GM12878 (cell line): ENCODE measurements at regions not wholly inside any gene's neighbourhood (a gene's known extent, or its start where the extent isn't known, plus 50 kb on each side); places are given as distances from the start of the nearest gene placed in this dataset.

Experiments
- SMAD5 ChIP-seq: IDR thresholded peaks from 2 replicates; pipeline ENCODE4 v1.6.1; 2016; ENCODE audit warnings: antibody characterized with exemption, low read depth
- TF ChIP-seq, protein P1 (sequence below), 3 experiments: IDR thresholded peaks in 2 of 3; conservative IDR thresholded peaks in 1 of 3; 2 replicates each; pipeline ENCODE4 v1.5.1; 2011; ENCODE audit warnings: low read depth in 3 of 3, low read length in 3 of 3, mild to moderate bottlenecking in 3 of 3, control low read depth in 2 of 3, moderate library complexity in 2 of 3, inconsistent platforms in 1 of 3, mixed read lengths in 1 of 3; ENCODE audit not compliant: control insufficient read depth in 2 of 3, insufficient read depth in 1 of 3; ENCODE audit errors: extremely low read depth in 1 of 3
- TF ChIP-seq, protein P2 (sequence below): IDR thresholded peaks from 2 replicates; pipeline ENCODE4 v1.6.1; 2011; ENCODE audit warnings: low read depth, low read length, improper control_type of control experiment, borderline replicate concordance

DNA sequence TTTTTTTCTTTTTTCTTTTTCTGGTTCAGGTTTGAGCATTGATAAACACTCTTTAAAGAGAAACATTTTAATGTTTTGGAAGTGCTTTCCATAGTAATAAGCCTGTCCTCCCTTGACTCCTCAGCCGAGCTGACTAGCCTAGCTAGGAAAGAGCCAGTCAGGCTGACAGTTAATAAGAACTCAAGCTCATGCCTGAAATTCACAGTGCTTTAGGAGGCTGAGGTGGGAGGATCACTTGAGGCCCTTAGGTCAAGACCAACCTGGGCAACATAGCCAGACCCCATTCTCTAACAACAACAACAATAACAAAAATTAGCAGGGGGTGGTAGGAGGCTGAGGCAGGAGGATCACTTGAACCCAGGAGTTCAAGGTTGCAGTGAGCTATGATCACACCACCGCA, 53.4 kb upstream of the ZCCHC13 start:
- no peak for TF ChIP-seq SMAD5
- TF ChIP-seq, protein P1, sequence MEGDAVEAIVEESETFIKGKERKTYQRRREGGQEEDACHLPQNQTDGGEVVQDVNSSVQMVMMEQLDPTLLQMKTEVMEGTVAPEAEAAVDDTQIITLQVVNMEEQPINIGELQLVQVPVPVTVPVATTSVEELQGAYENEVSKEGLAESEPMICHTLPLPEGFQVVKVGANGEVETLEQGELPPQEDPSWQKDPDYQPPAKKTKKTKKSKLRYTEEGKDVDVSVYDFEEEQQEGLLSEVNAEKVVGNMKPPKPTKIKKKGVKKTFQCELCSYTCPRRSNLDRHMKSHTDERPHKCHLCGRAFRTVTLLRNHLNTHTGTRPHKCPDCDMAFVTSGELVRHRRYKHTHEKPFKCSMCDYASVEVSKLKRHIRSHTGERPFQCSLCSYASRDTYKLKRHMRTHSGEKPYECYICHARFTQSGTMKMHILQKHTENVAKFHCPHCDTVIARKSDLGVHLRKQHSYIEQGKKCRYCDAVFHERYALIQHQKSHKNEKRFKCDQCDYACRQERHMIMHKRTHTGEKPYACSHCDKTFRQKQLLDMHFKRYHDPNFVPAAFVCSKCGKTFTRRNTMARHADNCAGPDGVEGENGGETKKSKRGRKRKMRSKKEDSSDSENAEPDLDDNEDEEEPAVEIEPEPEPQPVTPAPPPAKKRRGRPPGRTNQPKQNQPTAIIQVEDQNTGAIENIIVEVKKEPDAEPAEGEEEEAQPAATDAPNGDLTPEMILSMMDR (IDR thresholded peaks at IDR 0.05 in 2 of 3, conservative IDR thresholded peaks at IDR 0.05 in 1 of 3; ENCODE audit: control insufficient read depth in 2 of 3, extremely low read depth in 1 of 3, insufficient read depth in 1 of 3, low read depth in 3 of 3, low read length in 3 of 3): no peak
- TF ChIP-seq, protein P2, sequence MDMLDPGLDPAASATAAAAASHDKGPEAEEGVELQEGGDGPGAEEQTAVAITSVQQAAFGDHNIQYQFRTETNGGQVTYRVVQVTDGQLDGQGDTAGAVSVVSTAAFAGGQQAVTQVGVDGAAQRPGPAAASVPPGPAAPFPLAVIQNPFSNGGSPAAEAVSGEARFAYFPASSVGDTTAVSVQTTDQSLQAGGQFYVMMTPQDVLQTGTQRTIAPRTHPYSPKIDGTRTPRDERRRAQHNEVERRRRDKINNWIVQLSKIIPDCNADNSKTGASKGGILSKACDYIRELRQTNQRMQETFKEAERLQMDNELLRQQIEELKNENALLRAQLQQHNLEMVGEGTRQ: no peak
